ENCODE measurements at regions not wholly inside any gene's neighbourhood (a gene's known extent, or its start where the extent isn't known, plus 50 kb on each side); places are given as distances from the start of the nearest gene placed in this dataset.
"Not testable (repeated sequence)": the region's sequence is repeated elsewhere in the genome, so short reads cannot be mapped to it uniquely, and the experiment has no call there.

- H3K9me3 ChIP-seq, result no peaks in the 10 kb centered on the region
- no peak overlapping the region for H3K27ac ChIP-seq
- TF ChIP-seq CTCF (IDR thresholded peaks at IDR 0.05), result no peak
- H3K27me3 ChIP-seq, result no peaks in the 10 kb centered on the region
- H3K36me3 ChIP-seq, result no peaks in the 10 kb centered on the region
- intact Hi-C loops (cut with DNase I), result no loop called here
- ATAC-seq (no peak), DNase-seq (no peak)
- H3K4me3 ChIP-seq, result no peak overlapping the region
- H3K4me1 ChIP-seq, result no peaks in the 10 kb centered on the region
These were observed 283.8 kb downstream of the CXCL12 start for GRCh38 chr10:44101082-44101481.

- Histone ChIP-seq H3K27me3 (no peaks in the 10 kb centered on the region), H3K27ac (no peak overlapping the region), H3K36me3 (no peaks in the 10 kb centered on the region), H3K4me3 (no peak overlapping the region), H3K4me1 (no peaks in the 10 kb centered on the region), H3K9me3 (no peaks in the 10 kb centered on the region)
- intact Hi-C loops (cut with DNase I), result no loop called here
- no peak for DNase-seq
- TF ChIP-seq CTCF (IDR thresholded peaks at IDR 0.05), result no peak
- ATAC-seq, result no peak
These were observed 285.4 kb downstream of the CXCL12 start for GRCh38 chr10:44099511-44099910.

- H3K27ac ChIP-seq; ATAC-seq; H3K36me3 ChIP-seq; intact Hi-C loops (cut with DNase I); H3K27me3 ChIP-seq; H3K9me3 ChIP-seq; H3K4me3 ChIP-seq; DNase-seq; H3K4me1 ChIP-seq: not testable (repeated sequence)
These were observed 288.7 kb downstream of the CXCL12 start for GRCh38 chr10:44096217-44096616.

GRCh38 chr10:44089671-44090070 lies 295.2 kb downstream of the CXCL12 start:
- no peak overlapping the region for H3K4me3 ChIP-seq
- no peaks in the 10 kb centered on the region for H3K9me3 ChIP-seq
- DNase-seq (no peak), ATAC-seq (no peak)
- no peaks in the 10 kb centered on the region for H3K36me3 ChIP-seq
- intact Hi-C loops (cut with DNase I), result no loop called here
- no peaks in the 10 kb centered on the region for H3K4me1 ChIP-seq
- TF ChIP-seq CTCF (IDR thresholded peaks at IDR 0.05), result no peak
- no peaks in the 10 kb centered on the region for H3K27me3 ChIP-seq
- no peak overlapping the region for H3K27ac ChIP-seq

- Histone ChIP-seq H3K4me1 (no peaks in the 10 kb centered on the region), H3K9me3 (no peaks in the 10 kb centered on the region), H3K4me3 (no peak overlapping the region), H3K36me3 (no peaks in the 10 kb centered on the region), H3K27me3 (no peaks in the 10 kb centered on the region), H3K27ac (no peak overlapping the region)
- TF ChIP-seq CTCF (IDR thresholded peaks at IDR 0.05), result no peak
- intact Hi-C loops (cut with DNase I), result no loop called here
- no peak for DNase-seq
- ATAC-seq, result no peak
These were observed 297.5 kb downstream of the CXCL12 start for GRCh38 chr10:44087403-44087802.

GRCh38 chr10:44083719-44084400 lies 301.0 kb downstream of the CXCL12 start:
- no peak for TF ChIP-seq CTCF (IDR thresholded peaks at IDR 0.05)
- H3K4me3 ChIP-seq, result no peak overlapping the region
- DNase-seq (no peak), ATAC-seq (no peak)
- H3K27me3 ChIP-seq, result no peaks in the 10 kb centered on the region
- no peak overlapping the region for H3K27ac ChIP-seq
- intact Hi-C loops (cut with DNase I), result no loop called here
- no peaks in the 10 kb centered on the region for H3K36me3 ChIP-seq
- no peaks in the 10 kb centered on the region for H3K9me3 ChIP-seq
- no peaks in the 10 kb centered on the region for H3K4me1 ChIP-seq
